K562 (cell line): ENCODE measurements at regions not wholly inside any gene's neighbourhood (a gene's known extent, or its start where the extent isn't known, plus 50 kb on each side); places are given as distances from the start of the nearest gene placed in this dataset.

Experiments
- ATAC-seq: fragments of 200-7000 bp; cut with Tn5 transposase; 3 replicates; pipeline ENCODE4 v1.9.1; 2020; ENCODE audit warnings: moderate library complexity
- BruUV-seq: library from RNA; stranded (reverse); fragments of 400-500 nt; replicated peaks from 2 replicates; lab custom pipeline; 2021; lab: Mats Ljungman, UMichigan
- CTCF ChIA-PET: fragments of 300-600 bp; formaldehyde crosslinking; extraction: SDS; loops from one replicate; lab custom pipeline; 2021; ENCODE audit warnings: low intra/inter-chr PET ratio; lab: Yijun Ruan, JAX
- POLR2A ChIA-PET: fragments of 300-600, 350-650 bp; sonication (Branson Sonifier 250); formaldehyde crosslinking; extraction: SDS; loops from one replicate; lab custom pipeline; 2021; ENCODE audit warnings: antibody characterized with exemption, inconsistent platforms; lab: Yijun Ruan, JAX
- DNase-seq, 4 experiments: peaks; one replicate each; pipeline versions ENCODE4 v3.0.0 to v3.0.0-alpha.2; 2011 to 2018; ENCODE audit warnings: low spot score in 3 of 4, mixed read lengths in 3 of 4; ENCODE audit errors: extremely low read depth in 1 of 4
- FAIRE-seq: peaks from 2 replicates; lab custom pipeline; 2011; peaks lifted over from hg19 to GRCh38; lab: Jason Lieb, UNC
- H2AFZ ChIP-seq: 2 replicates; pipeline ENCODE4 v1.6.0; 2011; ENCODE audit warnings: low read depth, low read length, control low read depth, inconsistent platforms
- H3K27ac ChIP-seq: fragments of 200-600 bp; 3 replicates; pipeline ENCODE4 v1.8.0; 2011; ENCODE audit warnings: low read depth, mild to moderate bottlenecking, control low read depth, inconsistent platforms, low read length, moderate library complexity, mixed read lengths; ENCODE audit errors: extremely low read depth
- H3K27me3 ChIP-seq, 2 experiments: fragments of 300-600 bp in 1 of 2; 2 replicates in 1 of 2; 3 replicates in 1 of 2; pipeline versions ENCODE4 v1.6.0 to v1.8.0; 2011; ENCODE audit warnings: inconsistent platforms in 2 of 2, low read length in 2 of 2, mild to moderate bottlenecking in 1 of 2, mixed read lengths in 1 of 2, moderate library complexity in 1 of 2; ENCODE audit not compliant: control insufficient read depth in 2 of 2, insufficient read depth in 2 of 2
- H3K36me3 ChIP-seq: fragments of 300-600 bp; 3 replicates; pipeline ENCODE4 v1.8.0; 2011; ENCODE audit warnings: mild to moderate bottlenecking, low read length, inconsistent platforms; ENCODE audit not compliant: control insufficient read depth, insufficient read depth
- H3K4me1 ChIP-seq, 2 experiments: fragments of 200-600 bp in 1 of 2; replicated peaks in 1 of 2; 2 replicates in 1 of 2; 3 replicates in 1 of 2; pipeline versions ENCODE4 v1.5.1 to v1.8.0; 2011; ENCODE audit warnings: inconsistent platforms in 2 of 2, low read length in 2 of 2, mild to moderate bottlenecking in 1 of 2, mixed read lengths in 1 of 2, moderate library complexity in 1 of 2; ENCODE audit not compliant: control insufficient read depth in 2 of 2, insufficient read depth in 2 of 2
- H3K4me2 ChIP-seq: 2 replicates; pipeline ENCODE4 v1.6.1; 2011; ENCODE audit warnings: low read length, control low read depth, inconsistent platforms, mixed read lengths; ENCODE audit not compliant: insufficient read depth
- H3K4me3 ChIP-seq: fragments of 200-600 bp; sonication (generic), shearing (Covaris generic); 2 replicates; pipeline ENCODE4 v1.5.1; 2016; ENCODE audit warnings: control low read depth, inconsistent platforms
- H3K79me2 ChIP-seq: fragments of 200-600 bp; 3 replicates; pipeline ENCODE4 v1.8.0; 2011; ENCODE audit warnings: low read length, inconsistent platforms; ENCODE audit not compliant: control insufficient read depth, insufficient read depth
- H3K9ac ChIP-seq, 2 experiments: 2 replicates each; pipeline versions ENCODE4 v1.6.0 to v1.6.1; 2011; ENCODE audit warnings: low read depth in 2 of 2, low read length in 2 of 2, control low read depth in 1 of 2, inconsistent platforms in 1 of 2, mild to moderate bottlenecking in 1 of 2, mixed read lengths in 1 of 2; ENCODE audit not compliant: insufficient read depth in 1 of 2
- H3K9me1 ChIP-seq: one replicate; pipeline ENCODE4 v1.6.0; 2011; ENCODE audit warnings: inconsistent platforms, mild to moderate bottlenecking, low read length, moderate library complexity; ENCODE audit not compliant: control insufficient read depth, insufficient read depth
- H3K9me3 ChIP-seq: replicated peaks from 2 replicates; pipeline ENCODE4 v1.5.1; 2011; ENCODE audit warnings: low read depth, low read length, inconsistent platforms; ENCODE audit not compliant: control insufficient read depth, insufficient read depth
- H4K20me1 ChIP-seq: replicated peaks from 2 replicates; pipeline ENCODE4 v1.6.1; 2011; ENCODE audit warnings: low read length, inconsistent platforms, mixed read lengths; ENCODE audit not compliant: control insufficient read depth, insufficient read depth
- C11orf30 ChIP-seq: fragments of 450-650 bp; IDR thresholded peaks from 2 replicates; pipeline ENCODE4 v1.6.1; 2016; ENCODE audit warnings: low read depth, mild to moderate bottlenecking
- CHD4 ChIP-seq: fragments of 200-600 bp; sonication (generic); IDR thresholded peaks from 3 replicates; pipeline ENCODE4 v1.6.1; 2012; ENCODE audit warnings: low read depth, mild to moderate bottlenecking, mixed read lengths, low read length, inconsistent platforms; ENCODE audit not compliant: insufficient read depth, insufficient replicate concordance, poor library complexity, severe bottlenecking
- ESRRB ChIP-seq: fragments of 250-450 bp; sonication (Bioruptor Pico); IDR thresholded peaks from 2 replicates; pipeline ENCODE4 v1.5.0; 2020; ENCODE audit warnings: mild to moderate bottlenecking, moderate library complexity, borderline replicate concordance
- FOXM1 ChIP-seq, 2 experiments: fragments of 450-650 bp in 1 of 2; sonication (generic) in 1 of 2; formaldehyde crosslinking in 1 of 2; IDR thresholded peaks; 2 replicates each; pipeline versions ENCODE4 v1.6.1 to v1.9.0; 2017 to 2022; ENCODE audit warnings: low read depth in 2 of 2, mild to moderate bottlenecking in 2 of 2, missing genetic modification reagents in 1 of 2, moderate library complexity in 1 of 2
- KAT2B ChIP-seq: IDR thresholded peaks from one replicate; pipeline ENCODE4 v1.6.1; 2012; ENCODE audit warnings: low read depth, mild to moderate bottlenecking, control low read depth, inconsistent platforms, low read length, moderate library complexity
- KDM2B ChIP-seq: fragments of 250-450 bp; sonication (Bioruptor Pico); IDR thresholded peaks from 2 replicates; pipeline ENCODE4 v1.8.0; 2021; ENCODE audit warnings: mild to moderate bottlenecking, moderate library complexity
- MAFF ChIP-seq: IDR thresholded peaks from 2 replicates; pipeline ENCODE4 v1.6.1; 2012; ENCODE audit warnings: low read length, improper control_type of control experiment
- MAFG ChIP-seq: fragments of 450-650 bp; conservative IDR thresholded peaks from 2 replicates; pipeline ENCODE4 v1.6.1; 2016; ENCODE audit warnings: missing genetic modification characterization, missing compliant biosample characterization
- MAFK ChIP-seq: IDR thresholded peaks from 2 replicates; pipeline ENCODE4 v1.6.1; 2011; ENCODE audit warnings: low read length, improper control_type of control experiment
- PRMT5 ChIP-seq: sonication (generic); formaldehyde crosslinking; IDR thresholded peaks from 2 replicates; pipeline ENCODE4 v1.5.0; 2020; ENCODE audit warnings: missing genetic modification reagents
- SLC30A9 ChIP-seq: fragments of 250-450 bp; sonication (Bioruptor Pico); IDR thresholded peaks from 2 replicates; pipeline ENCODE4 v1.8.0; 2022; ENCODE audit warnings: mild to moderate bottlenecking, moderate library complexity
- SOX6 ChIP-seq: fragments of 450-650 bp; IDR thresholded peaks from 2 replicates; pipeline ENCODE4 v1.6.1; 2014; ENCODE audit warnings: mild to moderate bottlenecking
- ZBTB8A ChIP-seq: fragments of 450-650 bp; IDR thresholded peaks from 2 replicates; pipeline ENCODE4 v1.6.1; 2018; ENCODE audit warnings: mild to moderate bottlenecking, moderate library complexity; ENCODE audit not compliant: partially characterized antibody
- ZNF316 ChIP-seq: fragments of 450-650 bp; IDR thresholded peaks from 2 replicates; pipeline ENCODE4 v1.6.1; 2016
- WGBS: fragments of 100-300 bp; shearing (Covaris generic); methylation state at CpG from one replicate; pipeline ENCODE4 v1.1.6; 2016; ENCODE audit warnings: low coverage, mixed read lengths; ENCODE audit not compliant: insufficient coverage; ENCODE audit errors: missing lambda C conversion rate; 5-methylcytosine and 5-hydroxymethylcytosine counted together
- in situ Hi-C: fragments of 300-500 bp; cut with MboI; formaldehyde crosslinking; loops from 4 replicates; pipeline ENCODE4 v1.15.0; 2018; ENCODE audit warnings: inconsistent platforms, mixed read lengths
- intact Hi-C: fragments of 100-400 bp; cut with micrococcal nuclease; formaldehyde crosslinking; loops from 2 replicates; pipeline ENCODE4 v1.14.2; 2022
- TF ChIP-seq, protein P1 (sequence below): fragments of 250-450 bp; sonication (Bioruptor Pico); IDR thresholded peaks from 2 replicates; pipeline ENCODE4 v1.9.0; 2021; ENCODE audit warnings: mild to moderate bottlenecking
- TF ChIP-seq, protein P2 (sequence below): fragments of 450-650 bp; formaldehyde crosslinking; IDR thresholded peaks from 2 replicates; pipeline ENCODE4 v1.4.0; 2022; ENCODE audit warnings: mild to moderate bottlenecking, moderate library complexity
- TF ChIP-seq, protein P3 (sequence below): sonication (generic); formaldehyde crosslinking; IDR thresholded peaks from 2 replicates; pipeline ENCODE4 v1.4.0; 2020; ENCODE audit warnings: mild to moderate bottlenecking, missing genetic modification reagents
- TF ChIP-seq, protein P4 (sequence below), 2 experiments: fragments of 450-650 bp in 1 of 2; sonication (generic) in 1 of 2; formaldehyde crosslinking; conservative IDR thresholded peaks; 2 replicates each; pipeline versions ENCODE4 v1.4.0 to v1.8.1; 2020 to 2022; ENCODE audit warnings: mild to moderate bottlenecking in 1 of 2, missing genetic modification reagents in 1 of 2

DNA sequence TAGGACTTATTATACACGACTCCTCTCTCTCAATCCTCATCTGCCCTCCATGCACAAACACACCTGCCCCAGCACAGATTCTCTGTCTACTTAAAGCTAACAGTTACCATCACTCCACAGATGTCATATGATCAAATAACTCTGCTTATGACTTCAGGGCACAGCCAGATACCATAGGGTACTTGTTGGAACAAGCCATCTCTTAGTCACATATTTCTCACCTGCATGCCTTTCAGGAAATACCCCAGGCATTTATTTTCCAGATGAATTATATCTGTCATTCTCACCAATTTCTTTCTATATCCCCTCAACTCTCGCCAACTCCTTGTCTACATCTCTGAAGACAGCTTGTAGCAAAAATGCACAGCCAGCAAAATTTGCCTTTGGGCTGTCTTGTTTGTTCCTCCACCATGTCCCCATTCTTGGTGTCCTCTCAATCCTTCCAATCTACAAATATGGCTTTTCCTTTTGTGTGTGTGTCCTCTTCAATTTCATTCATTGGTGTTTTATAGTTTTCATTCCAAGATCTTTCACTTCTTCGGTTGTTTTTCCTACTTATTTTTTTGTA lies 353.9 kb upstream of the CAMK1G start:
- no peak for ATAC-seq

More for the DNA sequence above, 353.9 kb upstream of the CAMK1G start:
- no peak for FAIRE-seq
- Histone ChIP-seq H3K27me3 (peaks cover 0 to 10% of the 10 kb centered on the region in 2 experiments; a peak in 2 of 5 replicates), H3K27ac (no peak overlapping the region), H3K36me3 (no peaks in the 10 kb centered on the region), H3K79me2 (no peaks in the 10 kb centered on the region), H4K20me1 (no peaks in the 10 kb centered on the region), H3K9me1 (no peaks in the 10 kb centered on the region), H3K4me1 (no peaks in the 10 kb centered on the region), H3K9ac (no peak overlapping the region), H3K4me2 (no peak overlapping the region), H3K9me3 (no peaks in the 10 kb centered on the region), H3K4me3 (no peak overlapping the region), H2AFZ (no peak overlapping the region)
- no peak for TF ChIP-seq KAT2B
- TF ChIP-seq MAFF: peak; percentile 63
- no peak for TF ChIP-seq CHD4
- no peak for TF ChIP-seq KDM2B
- no peak for TF ChIP-seq ESRRB
- no peak for TF ChIP-seq ZBTB8A
- TF ChIP-seq, protein P1, sequence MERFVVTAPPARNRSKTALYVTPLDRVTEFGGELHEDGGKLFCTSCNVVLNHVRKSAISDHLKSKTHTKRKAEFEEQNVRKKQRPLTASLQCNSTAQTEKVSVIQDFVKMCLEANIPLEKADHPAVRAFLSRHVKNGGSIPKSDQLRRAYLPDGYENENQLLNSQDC (CRISPR knock-in tag): no peak
- TF ChIP-seq, protein P2, sequence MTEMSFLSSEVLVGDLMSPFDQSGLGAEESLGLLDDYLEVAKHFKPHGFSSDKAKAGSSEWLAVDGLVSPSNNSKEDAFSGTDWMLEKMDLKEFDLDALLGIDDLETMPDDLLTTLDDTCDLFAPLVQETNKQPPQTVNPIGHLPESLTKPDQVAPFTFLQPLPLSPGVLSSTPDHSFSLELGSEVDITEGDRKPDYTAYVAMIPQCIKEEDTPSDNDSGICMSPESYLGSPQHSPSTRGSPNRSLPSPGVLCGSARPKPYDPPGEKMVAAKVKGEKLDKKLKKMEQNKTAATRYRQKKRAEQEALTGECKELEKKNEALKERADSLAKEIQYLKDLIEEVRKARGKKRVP: no peak
- TF ChIP-seq, protein P3, sequence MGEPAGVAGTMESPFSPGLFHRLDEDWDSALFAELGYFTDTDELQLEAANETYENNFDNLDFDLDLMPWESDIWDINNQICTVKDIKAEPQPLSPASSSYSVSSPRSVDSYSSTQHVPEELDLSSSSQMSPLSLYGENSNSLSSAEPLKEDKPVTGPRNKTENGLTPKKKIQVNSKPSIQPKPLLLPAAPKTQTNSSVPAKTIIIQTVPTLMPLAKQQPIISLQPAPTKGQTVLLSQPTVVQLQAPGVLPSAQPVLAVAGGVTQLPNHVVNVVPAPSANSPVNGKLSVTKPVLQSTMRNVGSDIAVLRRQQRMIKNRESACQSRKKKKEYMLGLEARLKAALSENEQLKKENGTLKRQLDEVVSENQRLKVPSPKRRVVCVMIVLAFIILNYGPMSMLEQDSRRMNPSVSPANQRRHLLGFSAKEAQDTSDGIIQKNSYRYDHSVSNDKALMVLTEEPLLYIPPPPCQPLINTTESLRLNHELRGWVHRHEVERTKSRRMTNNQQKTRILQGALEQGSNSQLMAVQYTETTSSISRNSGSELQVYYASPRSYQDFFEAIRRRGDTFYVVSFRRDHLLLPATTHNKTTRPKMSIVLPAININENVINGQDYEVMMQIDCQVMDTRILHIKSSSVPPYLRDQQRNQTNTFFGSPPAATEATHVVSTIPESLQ (CRISPR knock-in tag): no peak
- peak; percentile 80 for TF ChIP-seq ZNF316
- TF ChIP-seq MAFG (tag): peak; percentile 61
- TF ChIP-seq MAFK: peak; percentile 65
- TF ChIP-seq, protein P4, sequence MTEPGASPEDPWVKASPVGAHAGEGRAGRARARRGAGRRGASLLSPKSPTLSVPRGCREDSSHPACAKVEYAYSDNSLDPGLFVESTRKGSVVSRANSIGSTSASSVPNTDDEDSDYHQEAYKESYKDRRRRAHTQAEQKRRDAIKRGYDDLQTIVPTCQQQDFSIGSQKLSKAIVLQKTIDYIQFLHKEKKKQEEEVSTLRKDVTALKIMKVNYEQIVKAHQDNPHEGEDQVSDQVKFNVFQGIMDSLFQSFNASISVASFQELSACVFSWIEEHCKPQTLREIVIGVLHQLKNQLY (CRISPR knock-in tag; conservative IDR thresholded peaks at IDR 0.05): no peak
- no peak for TF ChIP-seq PRMT5
- no peak for TF ChIP-seq SLC30A9 (CRISPR knock-in tag)
- TF ChIP-seq C11orf30: peak; percentile 66
- TF ChIP-seq FOXM1 (IDR thresholded peaks at IDR 0.05; ENCODE audit: low read depth): no peak
- no peak for TF ChIP-seq FOXM1 (CRISPR knock-in tag; IDR thresholded peaks at IDR 0.05; ENCODE audit: low read depth)
- TF ChIP-seq SOX6: no peak
- intact Hi-C loops (no loop called here), in situ Hi-C loops (no loop called here)
- POLR2A ChIA-PET: no interaction called here
- CTCF ChIA-PET: no interaction called here
- no peak for DNase-seq
- WGBS: 0% methylated on average over 3 of the region's 3 CpGs
- BruUV-seq: no TSS peak
